IMR-90 (cell line): ENCODE measurements at regions not wholly inside any gene's neighbourhood (a gene's known extent, or its start where the extent isn't known, plus 50 kb on each side); places are given as distances from the start of the nearest gene placed in this dataset.

Source experiments
- ATAC-seq: fragments of 200-7000 bp; cut with Tn5 transposase; 2 replicates; pipeline ENCODE4 v1.9.1; 2020; ENCODE audit warnings: low read depth, mild to moderate bottlenecking, moderate library complexity
- BruUV-seq: library from RNA; stranded (reverse); fragments of 400-500 nt; replicated peaks from 2 replicates; lab custom pipeline; 2021; lab: Mats Ljungman, UMichigan
- CTCF ChIA-PET: fragments of 300-600 bp; formaldehyde crosslinking; extraction: SDS; loops from one replicate; lab custom pipeline; 2021; ENCODE audit warnings: antibody characterized with exemption; lab: Yijun Ruan, JAX
- POLR2A ChIA-PET: fragments of 300-600 bp; sonication (Branson Sonifier 250); formaldehyde crosslinking; loops from one replicate; lab custom pipeline; 2022; ENCODE audit warnings: antibody characterized with exemption; ENCODE audit not compliant: unreplicated experiment; lab: Charles Lee
- DNase-seq: peaks from one replicate; pipeline ENCODE4 v3.0.0; 2013
- H2AFZ ChIP-seq: replicated peaks from 2 replicates; pipeline ENCODE3; 2013; ENCODE audit warnings: low read length, mild to moderate bottlenecking; ENCODE audit not compliant: poor library complexity
- H2AK5ac ChIP-seq: 2 replicates; pipeline ENCODE4 v1.6.1; 2013; ENCODE audit warnings: low read depth, low read length, inconsistent platforms
- H2AK9ac ChIP-seq: replicated peaks from 2 replicates; pipeline ENCODE3; 2013; ENCODE audit warnings: mild to moderate bottlenecking, low read depth, low read length, moderate library complexity; ENCODE audit not compliant: poor library complexity
- H2BK120ac ChIP-seq: 2 replicates; pipeline ENCODE4 v1.6.1; 2013; ENCODE audit warnings: low read depth, low read length, inconsistent platforms
- H2BK15ac ChIP-seq: 3 replicates; pipeline ENCODE4 v1.6.1; 2013; ENCODE audit warnings: low read depth, low read length, inconsistent platforms
- H2BK20ac ChIP-seq: 2 replicates; pipeline ENCODE4 v1.6.1; 2013; ENCODE audit warnings: low read depth, mild to moderate bottlenecking, inconsistent platforms, low read length, moderate library complexity
- H2BK5ac ChIP-seq: 2 replicates; pipeline ENCODE4 v1.6.1; 2013; ENCODE audit warnings: mild to moderate bottlenecking, low read depth, low read length, inconsistent platforms; ENCODE audit not compliant: poor library complexity, severe bottlenecking
- H3K14ac ChIP-seq: replicated peaks from 2 replicates; pipeline ENCODE4 v1.6.1; 2013; ENCODE audit warnings: low read depth, low read length, inconsistent platforms
- H3K18ac ChIP-seq: 2 replicates; pipeline ENCODE4 v1.6.1; 2013; ENCODE audit warnings: low read depth, low read length, control low read depth
- H3K23ac ChIP-seq: 2 replicates; pipeline ENCODE4 v1.6.1; 2013; ENCODE audit warnings: low read depth, low read length, inconsistent platforms
- H3K27ac ChIP-seq: 2 replicates; pipeline ENCODE4 v1.5.1; 2013; ENCODE audit warnings: mild to moderate bottlenecking, control low read depth, low read length; ENCODE audit not compliant: insufficient read depth
- H3K27me3 ChIP-seq: 2 replicates; pipeline ENCODE4 v1.6.1; 2013; ENCODE audit warnings: low read length; ENCODE audit not compliant: control insufficient read depth, insufficient read depth
- H3K36me3 ChIP-seq: 2 replicates; pipeline ENCODE4 v1.6.1; 2013; ENCODE audit warnings: low read length, mixed read lengths; ENCODE audit not compliant: control insufficient read depth, insufficient read depth
- H3K4ac ChIP-seq: 2 replicates; pipeline ENCODE4 v1.6.1; 2013; ENCODE audit warnings: low read depth, low read length, inconsistent platforms
- H3K4me1 ChIP-seq: 2 replicates; pipeline ENCODE4 v1.6.1; 2013; ENCODE audit warnings: low read length, mixed read lengths; ENCODE audit not compliant: control insufficient read depth, insufficient read depth
- H3K4me2 ChIP-seq: 2 replicates; pipeline ENCODE4 v1.6.1; 2013; ENCODE audit warnings: low read depth, mild to moderate bottlenecking, control low read depth, low read length, moderate library complexity
- H3K4me3 ChIP-seq: 2 replicates; pipeline ENCODE4 v1.5.1; 2013; ENCODE audit warnings: low read depth, mild to moderate bottlenecking, control low read depth, low read length, moderate library complexity; ENCODE audit not compliant: insufficient read depth
- H3K56ac ChIP-seq: 2 replicates; pipeline ENCODE4 v1.6.1; 2013; ENCODE audit warnings: low read length, inconsistent platforms; ENCODE audit not compliant: insufficient read depth; ENCODE audit errors: extremely low read depth
- H3K79me1 ChIP-seq, 2 experiments: 2 replicates each; pipeline ENCODE4 v1.6.1; 2013; ENCODE audit warnings: low read length in 2 of 2, inconsistent platforms in 1 of 2, low read depth in 1 of 2
- H3K9ac ChIP-seq: 2 replicates; pipeline ENCODE4 v1.6.1; 2013; ENCODE audit warnings: low read depth, low read length, control low read depth
- H3K9me1 ChIP-seq: 2 replicates; pipeline ENCODE4 v1.6.1; 2013; ENCODE audit warnings: low read length, inconsistent platforms; ENCODE audit not compliant: insufficient read depth
- H3K9me3 ChIP-seq: 2 replicates; pipeline ENCODE4 v1.6.1; 2013; ENCODE audit warnings: low read length; ENCODE audit not compliant: control insufficient read depth, insufficient read depth
- H4K20me1 ChIP-seq: 2 replicates; pipeline ENCODE4 v1.6.1; 2013; ENCODE audit warnings: low read length, inconsistent platforms; ENCODE audit not compliant: insufficient read depth
- H4K5ac ChIP-seq: 2 replicates; pipeline ENCODE4 v1.6.1; 2013; ENCODE audit warnings: mild to moderate bottlenecking, low read depth, low read length, control low read depth
- H4K8ac ChIP-seq, 2 experiments: 2 replicates each; pipeline ENCODE4 v1.6.1; 2013; ENCODE audit warnings: low read depth in 2 of 2, low read length in 2 of 2, control low read depth in 1 of 2, inconsistent platforms in 1 of 2
- H4K91ac ChIP-seq: 2 replicates; pipeline ENCODE4 v1.6.1; 2013; ENCODE audit warnings: low read depth, low read length, inconsistent platforms; ENCODE audit not compliant: insufficient read depth
- CEBPB ChIP-seq: IDR thresholded peaks from 2 replicates; pipeline ENCODE4 v1.6.1; 2012; ENCODE audit warnings: low read depth, low read length, improper control_type of control experiment
- MAFK ChIP-seq: IDR thresholded peaks from 2 replicates; pipeline ENCODE4 v1.6.1; 2012; ENCODE audit warnings: low read depth, low read length, improper control_type of control experiment
- MAZ ChIP-seq: IDR thresholded peaks from 2 replicates; pipeline ENCODE4 v1.6.1; 2012; ENCODE audit warnings: low read depth, mild to moderate bottlenecking, low read length, improper control_type of control experiment, moderate library complexity, borderline replicate concordance
- RAD21 ChIP-seq: IDR thresholded peaks from 2 replicates; pipeline ENCODE4 v1.6.1; 2012; ENCODE audit warnings: low read length, improper control_type of control experiment
- RFX5 ChIP-seq: IDR thresholded peaks from 2 replicates; pipeline ENCODE4 v1.8.0; 2012; ENCODE audit warnings: low read depth, mild to moderate bottlenecking, low read length, moderate library complexity
- SMC3 ChIP-seq: fragments of 150-350 bp; IDR thresholded peaks from 2 replicates; pipeline ENCODE4 v1.6.1; 2016; ENCODE audit warnings: low read depth, mild to moderate bottlenecking, antibody characterized with exemption, low read length, moderate library complexity
- WGBS, 2 experiments: methylation state at CpG; one replicate each; pipeline versions ENCODE4 v1.1.5 to v1.1.7; 2013; ENCODE audit warnings: missing lambda C conversion rate in 2 of 2; ENCODE audit not compliant: insufficient read length in 1 of 2; ENCODE audit errors: extremely low coverage in 2 of 2; 5-methylcytosine and 5-hydroxymethylcytosine counted together
- dilution Hi-C: fragments of 300-500 bp; cut with HindIII; formaldehyde crosslinking; loops from one replicate; pipeline ENCODE4 v1.14.3; 2018; ENCODE audit warnings: low sequenced_read_pairs; ENCODE audit not compliant: unreplicated experiment
- in situ Hi-C: fragments of 300-500 bp; cut with MboI; formaldehyde crosslinking; loops from 3 replicates; pipeline ENCODE4 v1.14.3; 2019; ENCODE audit warnings: low sequenced_read_pairs, inconsistent platforms, mixed read lengths
- intact Hi-C: fragments of 100-400 bp; cut with micrococcal nuclease; formaldehyde crosslinking; loops from 2 replicates; pipeline ENCODE4 v1.10.0; 2022
- TF ChIP-seq, protein P1 (sequence below): fragments of 150-350 bp; IDR thresholded peaks from 2 replicates; pipeline ENCODE4 v1.6.1; 2016; ENCODE audit warnings: low read depth, mild to moderate bottlenecking, low read length, moderate library complexity, borderline replicate concordance

DNA sequence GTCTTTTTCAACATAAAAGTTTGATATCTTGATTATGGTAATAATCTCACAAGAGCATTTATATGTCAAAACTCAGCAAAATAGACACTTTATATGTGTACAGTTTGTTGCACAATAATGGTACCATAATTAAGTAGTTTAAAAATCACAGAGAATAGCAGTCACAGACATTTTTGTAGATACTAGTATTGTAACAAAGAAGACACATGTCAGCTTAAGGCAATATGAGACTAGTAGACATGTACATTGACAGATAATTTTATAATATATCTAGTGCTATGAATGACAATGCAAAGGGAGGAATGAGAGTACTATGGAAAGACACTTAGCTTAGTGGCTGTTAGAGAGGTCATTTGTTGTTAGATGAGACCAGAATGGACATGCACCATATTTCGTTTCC, 1490.6 kb upstream of the CDH6 start:
- Histone ChIP-seq H3K18ac (no peak overlapping the region), H4K5ac (no peak overlapping the region), H3K23ac (no peak overlapping the region), H3K4me3 (no peak overlapping the region), H3K79me1 (no peaks in the 10 kb centered on the region), H3K27me3 (no peaks in the 10 kb centered on the region), H4K20me1 (no peaks in the 10 kb centered on the region), H3K9ac (no peak overlapping the region), H2BK5ac (no peak overlapping the region), H3K4ac (no peak overlapping the region), H2AK9ac (no peak overlapping the region), H2AFZ (no peak overlapping the region), H3K9me3 (peaks cover 2% of the 10 kb centered on the region; the same call in 1 of the 2 replicates), H4K8ac (no peak overlapping the region), H2BK120ac (no peak overlapping the region), H3K4me1 (no peaks in the 10 kb centered on the region), H4K91ac (no peak overlapping the region), H2AK5ac (no peak overlapping the region), H3K56ac (no peak overlapping the region), H3K27ac (no peak overlapping the region), H3K9me1 (no peaks in the 10 kb centered on the region), H3K14ac (no peak overlapping the region), H2BK20ac (no peak overlapping the region), H3K36me3 (no peaks in the 10 kb centered on the region), H2BK15ac (no peak overlapping the region), H3K4me2 (no peak overlapping the region)
- in situ Hi-C loops, result no loop called here
- ATAC-seq (no peak), DNase-seq (no peak)
- ChIA-PET POLR2A (no interaction called here), CTCF (no interaction called here)
- intact Hi-C loops, result no loop called here
- dilution Hi-C loops, result no loop called here
- no CpG with 5 or more reads among the region's 1 CpG for whole genome bisulfite sequencing, 2 experiments
- BruUV-seq, result no TSS peak
- peak; percentile 17; the same call in 1 of the 2 replicates for TF ChIP-seq CEBPB
- TF ChIP-seq RAD21, result no peak
- TF ChIP-seq, protein P1, sequence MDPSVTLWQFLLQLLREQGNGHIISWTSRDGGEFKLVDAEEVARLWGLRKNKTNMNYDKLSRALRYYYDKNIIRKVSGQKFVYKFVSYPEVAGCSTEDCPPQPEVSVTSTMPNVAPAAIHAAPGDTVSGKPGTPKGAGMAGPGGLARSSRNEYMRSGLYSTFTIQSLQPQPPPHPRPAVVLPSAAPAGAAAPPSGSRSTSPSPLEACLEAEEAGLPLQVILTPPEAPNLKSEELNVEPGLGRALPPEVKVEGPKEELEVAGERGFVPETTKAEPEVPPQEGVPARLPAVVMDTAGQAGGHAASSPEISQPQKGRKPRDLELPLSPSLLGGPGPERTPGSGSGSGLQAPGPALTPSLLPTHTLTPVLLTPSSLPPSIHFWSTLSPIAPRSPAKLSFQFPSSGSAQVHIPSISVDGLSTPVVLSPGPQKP, result no peak
- no peak for TF ChIP-seq SMC3
- TF ChIP-seq RFX5, result no peak
- no peak for TF ChIP-seq MAZ
- no peak for TF ChIP-seq MAFK
